Common myeloid progenitor, CD34-positive (primary cell): ENCODE measurements at regions not wholly inside any gene's neighbourhood (a gene's known extent, or its start where the extent isn't known, plus 50 kb on each side); places are given as distances from the start of the nearest gene placed in this dataset.

Source experiments
- CTCF ChIA-PET: fragments of 350-600 bp; sonication (Branson Sonifier 250); formaldehyde crosslinking; loops from one replicate; lab custom pipeline; 2021; ENCODE audit warnings: antibody characterized with exemption; lab: Charles Lee
- POLR2A ChIA-PET: fragments of 350-600 bp; sonication (Branson Sonifier 250); formaldehyde crosslinking; loops from one replicate; lab custom pipeline; 2021; ENCODE audit warnings: antibody characterized with exemption; lab: Charles Lee
- DNase-seq, 3 donors: peaks; one replicate each; pipeline versions ENCODE4 v3.0.0 to v3.0.0-alpha.2; 2013
- H3K27ac ChIP-seq, 2 experiments: 1 replicate in 1 of 2; 2 replicates in 1 of 2; pipeline ENCODE4 v1.7.0; 2013; ENCODE audit warnings: inconsistent platforms in 2 of 2, low read length in 2 of 2, mild to moderate bottlenecking in 2 of 2, low read depth in 1 of 2, moderate library complexity in 1 of 2; ENCODE audit not compliant: severe bottlenecking in 2 of 2, insufficient read depth in 1 of 2, poor library complexity in 1 of 2
- H3K27me3 ChIP-seq, 5 experiments: replicated peaks in 2 of 5; 1 replicate in 3 of 5; 2 replicates in 2 of 5; pipeline versions ENCODE4 v1.6.1 to v1.7.0; 2013; ENCODE audit warnings: low read length in 4 of 5, mild to moderate bottlenecking in 2 of 5, moderate library complexity in 2 of 5, inconsistent platforms in 1 of 5; ENCODE audit not compliant: insufficient read depth in 5 of 5, control insufficient read depth in 4 of 5
- H3K36me3 ChIP-seq, 4 experiments: 1 replicate in 2 of 4; 2 replicates in 2 of 4; pipeline versions ENCODE4 v1.6.1 to v1.7.0; 2013; ENCODE audit warnings: low read length in 3 of 4, control low read depth in 1 of 4, mild to moderate bottlenecking in 1 of 4; ENCODE audit not compliant: control insufficient read depth in 4 of 4, insufficient read depth in 4 of 4
- H3K4me1 ChIP-seq, 4 experiments: 1 replicate in 3 of 4; 2 replicates in 1 of 4; pipeline versions ENCODE4 v1.6.1 to v1.7.1; 2013; ENCODE audit warnings: low read length in 3 of 4, mild to moderate bottlenecking in 3 of 4, control low read depth in 1 of 4, inconsistent platforms in 1 of 4, moderate library complexity in 1 of 4; ENCODE audit not compliant: control insufficient read depth in 4 of 4, insufficient read depth in 4 of 4; ENCODE audit errors: control extremely low read depth in 1 of 4
- H3K4me3 ChIP-seq, 7 experiments: 1 replicate in 4 of 7; 2 replicates in 3 of 7; pipeline versions ENCODE4 v1.5.1 to v1.7.0; 2013; ENCODE audit warnings: mild to moderate bottlenecking in 7 of 7, low read length in 6 of 7, moderate library complexity in 6 of 7, inconsistent platforms in 2 of 7, low read depth in 2 of 7, control low read depth in 1 of 7; ENCODE audit not compliant: insufficient read depth in 4 of 7, control insufficient read depth in 1 of 7; ENCODE audit errors: extremely low read depth in 1 of 7
- H3K9me3 ChIP-seq, 5 experiments: 1 replicate in 4 of 5; 2 replicates in 1 of 5; pipeline versions ENCODE4 v1.6.1 to v1.7.1; 2013; ENCODE audit warnings: low read length in 4 of 5, mild to moderate bottlenecking in 2 of 5, inconsistent platforms in 1 of 5, low read depth in 1 of 5, moderate library complexity in 1 of 5; ENCODE audit not compliant: control insufficient read depth in 4 of 5, insufficient read depth in 2 of 5; ENCODE audit errors: control extremely low read depth in 1 of 5
- WGBS: methylation state at CpG from one replicate; pipeline ENCODE4 v1.1.5; 2013; ENCODE audit not compliant: insufficient coverage; 5-methylcytosine and 5-hydroxymethylcytosine counted together

GRCh38 chr5:74103131-74104023 lies 477.4 kb downstream of the ARHGEF28 start:
- no peak overlapping the region for H3K4me3 ChIP-seq
- peaks cover 0 to 6% (median 0%) of the 10 kb centered on the region in 5 experiments for H3K9me3 ChIP-seq
- DNase-seq: peak in 2 of 3 donors; percentile 26 to 52
- 86% methylated on average over 11 of the region's 15 CpGs for WGBS
- no peak overlapping the region for H3K27ac ChIP-seq
- H3K27me3 ChIP-seq: no peaks in the 10 kb centered on the region
- CTCF ChIA-PET: no interaction called here
- POLR2A ChIA-PET: no interaction called here
- no peaks in the 10 kb centered on the region for H3K36me3 ChIP-seq
- peaks cover 2 to 20% (median 3%) of the 10 kb centered on the region in 4 experiments for H3K4me1 ChIP-seq

GRCh38 chr5:74100268-74100665 lies 474.3 kb downstream of the ARHGEF28 start:
- Histone ChIP-seq H3K9me3 (peaks cover 0 to 6% (median 0%) of the 10 kb centered on the region in 5 experiments), H3K4me1 (peaks cover 2 to 22% (median 3%) of the 10 kb centered on the region in 4 experiments), H3K4me3 (no peak overlapping the region), H3K27me3 (no peaks in the 10 kb centered on the region), H3K27ac (no peak overlapping the region), H3K36me3 (no peaks in the 10 kb centered on the region)
- ChIA-PET POLR2A (no interaction called here), CTCF (no interaction called here)
- WGBS: 100% methylated on average over 1 of the region's 1 CpG
- DNase-seq: no peak

GRCh38 chr5:74099538-74100267 lies 473.7 kb downstream of the ARHGEF28 start:
- DNase-seq: no peak
- no peak overlapping the region for H3K27ac ChIP-seq
- no peak overlapping the region for H3K4me3 ChIP-seq
- no peaks in the 10 kb centered on the region for H3K36me3 ChIP-seq
- H3K27me3 ChIP-seq: no peaks in the 10 kb centered on the region
- H3K9me3 ChIP-seq: peaks cover 0 to 6% (median 0%) of the 10 kb centered on the region in 5 experiments
- peaks cover 2 to 19% (median 3%) of the 10 kb centered on the region in 4 experiments for H3K4me1 ChIP-seq
- ChIA-PET POLR2A (no interaction called here), CTCF (interaction anchor here (1.1 kb wide), 1 partner anchor 141 kb away, joined by 3 read pairs; no protein-coding TSS in a partner anchor)
- 100% methylated on average over 1 of the region's 3 CpGs for WGBS

- CTCF ChIA-PET: interaction anchor here (1.1 kb wide), 1 partner anchor 141 kb away, joined by 3 read pairs; no protein-coding TSS in a partner anchor
Measured at GRCh38 chr5:74098941-74099340, 472.9 kb downstream of the ARHGEF28 start.

GRCh38 chr5:74098456-74098855 lies 472.5 kb downstream of the ARHGEF28 start:
- ChIA-PET CTCF (interaction anchor here (1.1 kb wide), 1 partner anchor 142 kb away, joined by 3 read pairs; no protein-coding TSS in a partner anchor), POLR2A (no interaction called here)
- Histone ChIP-seq H3K4me1 (peaks cover 0 to 19% (median 3%) of the 10 kb centered on the region in 4 experiments), H3K27me3 (no peaks in the 10 kb centered on the region), H3K27ac (no peak overlapping the region), H3K36me3 (no peaks in the 10 kb centered on the region), H3K9me3 (peaks cover 0 to 6% (median 0%) of the 10 kb centered on the region in 5 experiments), H3K4me3 (no peak overlapping the region)
- DNase-seq: no peak

More at GRCh38 chr5:74098941-74099340, 472.9 kb downstream of the ARHGEF28 start:
- peaks cover 0 to 6% (median 0%) of the 10 kb centered on the region in 5 experiments for H3K9me3 ChIP-seq
- no peak overlapping the region for H3K27ac ChIP-seq
- H3K27me3 ChIP-seq: no peaks in the 10 kb centered on the region
- peaks cover 2 to 21% (median 3%) of the 10 kb centered on the region in 4 experiments for H3K4me1 ChIP-seq
- no peaks in the 10 kb centered on the region for H3K36me3 ChIP-seq
- DNase-seq: no peak
- H3K4me3 ChIP-seq: no peak overlapping the region
- POLR2A ChIA-PET: no interaction called here

GRCh38 chr5:74096325-74096724 lies 470.3 kb downstream of the ARHGEF28 start:
- DNase-seq: no peak
- CTCF ChIA-PET: interaction anchor here (1.2 to 2.5 kb wide), 2 partner anchors 10 to 98 kb away, joined by 3 to 6 read pairs; no protein-coding TSS in a partner anchor
- POLR2A ChIA-PET: interaction anchor here (0.7 kb wide), 1 partner anchor 14 kb away, joined by 3 read pairs; no protein-coding TSS in a partner anchor

More at GRCh38 chr5:74096325-74096724, 470.3 kb downstream of the ARHGEF28 start:
- Histone ChIP-seq H3K27ac (no peak overlapping the region), H3K4me1 (peaks cover 0 to 19% (median 3%) of the 10 kb centered on the region in 4 experiments), H3K9me3 (peaks cover 0 to 6% (median 0%) of the 10 kb centered on the region in 5 experiments), H3K4me3 (no peak overlapping the region), H3K27me3 (no peaks in the 10 kb centered on the region), H3K36me3 (no peaks in the 10 kb centered on the region)
